Tibial nerve (tissue), 3 donors: ENCODE measurements at regions not wholly inside any gene's neighbourhood (a gene's known extent, or its start where the extent isn't known, plus 50 kb on each side); places are given as distances from the start of the nearest gene placed in this dataset.

ENCODE experiments used
- CTCF ChIP-seq, 5 experiments: fragments of 200-600 bp in 3 of 5; fragments of 450-650 bp in 2 of 5; sonication (generic) in 3 of 5; IDR thresholded peaks; one replicate each; pipeline ENCODE4 v1.5.1; 2016 to 2019; ENCODE audit warnings: antibody characterized with exemption in 5 of 5, mild to moderate bottlenecking in 3 of 5, moderate library complexity in 2 of 5
- POLR2A ChIP-seq, 2 donors: fragments of 450-650 bp; IDR thresholded peaks; one replicate each; pipeline ENCODE4 v1.6.1; 2017; ENCODE audit warnings: antibody characterized with exemption in 2 of 2, mild to moderate bottlenecking in 2 of 2, moderate library complexity in 2 of 2

GRCh38 chr5:172583931-172584511 lies 57.0 kb upstream of the NEURL1B start:
- TF ChIP-seq CTCF (IDR thresholded peaks at IDR 0.05) (no peak), POLR2A (IDR thresholded peaks at IDR 0.05) (no peak)
